ENCODE measurements at regions not wholly inside any gene's neighbourhood (a gene's known extent, or its start where the extent isn't known, plus 50 kb on each side); places are given as distances from the start of the nearest gene placed in this dataset.

- H3K27me3 ChIP-seq (ENCODE audit: control insufficient read depth, insufficient read depth, low read length) = no peaks in the 10 kb centered on the region
- intact Hi-C loops (cut with micrococcal nuclease; ENCODE audit: unreplicated experiment) = no loop called here
- no peak overlapping the region for H3K27ac ChIP-seq (ENCODE audit: low read length)
- BruUV-seq (replicated peaks) = no TSS peak
- ChIA-PET POLR2A (no interaction called here), CTCF (no interaction called here)
- in situ Hi-C loops (cut with HindIII; ENCODE audit: low pct_unique_long_range_greater_than_20kb, low sequenced_read_pairs) = no loop called here
- H3K36me3 ChIP-seq (ENCODE audit: control insufficient read depth, insufficient read depth, low read length) = no peaks in the 10 kb centered on the region
- no peak overlapping the region for H3K4me3 ChIP-seq (ENCODE audit: low read depth in 2 of 2, low read length in 2 of 2)
- ATAC-seq = no peak
- TF ChIP-seq CTCF (IDR thresholded peaks at IDR 0.05) (no peak), POLR2AphosphoS5 (IDR thresholded peaks at IDR 0.05; ENCODE audit: low read depth, low read length) (no peak), SIN3A (IDR thresholded peaks at IDR 0.05; ENCODE audit: borderline replicate concordance, insufficient read depth, low read depth, low read length) (no peak), TCF7L2 (IDR thresholded peaks at IDR 0.05; ENCODE audit: low read depth, low read length) (no peak)
- TF ChIP-seq, protein P1, sequence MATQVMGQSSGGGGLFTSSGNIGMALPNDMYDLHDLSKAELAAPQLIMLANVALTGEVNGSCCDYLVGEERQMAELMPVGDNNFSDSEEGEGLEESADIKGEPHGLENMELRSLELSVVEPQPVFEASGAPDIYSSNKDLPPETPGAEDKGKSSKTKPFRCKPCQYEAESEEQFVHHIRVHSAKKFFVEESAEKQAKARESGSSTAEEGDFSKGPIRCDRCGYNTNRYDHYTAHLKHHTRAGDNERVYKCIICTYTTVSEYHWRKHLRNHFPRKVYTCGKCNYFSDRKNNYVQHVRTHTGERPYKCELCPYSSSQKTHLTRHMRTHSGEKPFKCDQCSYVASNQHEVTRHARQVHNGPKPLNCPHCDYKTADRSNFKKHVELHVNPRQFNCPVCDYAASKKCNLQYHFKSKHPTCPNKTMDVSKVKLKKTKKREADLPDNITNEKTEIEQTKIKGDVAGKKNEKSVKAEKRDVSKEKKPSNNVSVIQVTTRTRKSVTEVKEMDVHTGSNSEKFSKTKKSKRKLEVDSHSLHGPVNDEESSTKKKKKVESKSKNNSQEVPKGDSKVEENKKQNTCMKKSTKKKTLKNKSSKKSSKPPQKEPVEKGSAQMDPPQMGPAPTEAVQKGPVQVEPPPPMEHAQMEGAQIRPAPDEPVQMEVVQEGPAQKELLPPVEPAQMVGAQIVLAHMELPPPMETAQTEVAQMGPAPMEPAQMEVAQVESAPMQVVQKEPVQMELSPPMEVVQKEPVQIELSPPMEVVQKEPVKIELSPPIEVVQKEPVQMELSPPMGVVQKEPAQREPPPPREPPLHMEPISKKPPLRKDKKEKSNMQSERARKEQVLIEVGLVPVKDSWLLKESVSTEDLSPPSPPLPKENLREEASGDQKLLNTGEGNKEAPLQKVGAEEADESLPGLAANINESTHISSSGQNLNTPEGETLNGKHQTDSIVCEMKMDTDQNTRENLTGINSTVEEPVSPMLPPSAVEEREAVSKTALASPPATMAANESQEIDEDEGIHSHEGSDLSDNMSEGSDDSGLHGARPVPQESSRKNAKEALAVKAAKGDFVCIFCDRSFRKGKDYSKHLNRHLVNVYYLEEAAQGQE (IDR thresholded peaks at IDR 0.05; ENCODE audit: insufficient read depth in 1 of 2, low read depth in 2 of 2, low read length in 1 of 2) = no peak
- DNase-seq (ENCODE audit: low read depth, low spot score) = no peak
- H3K9me3 ChIP-seq (ENCODE audit: control insufficient read depth, insufficient read depth, low read depth, low read length) = no peaks in the 10 kb centered on the region
- H3K4me1 ChIP-seq (ENCODE audit: control insufficient read depth, insufficient read depth, low read length) = no peaks in the 10 kb centered on the region
These were observed 142.2 kb upstream of the ABCA1 start for GRCh38 chr9:105070176-105070575.

- TF ChIP-seq, protein P1 (IDR thresholded peaks at IDR 0.05; ENCODE audit: insufficient read depth in 1 of 2, low read depth in 2 of 2, low read length in 1 of 2) = no peak
- TF ChIP-seq SIN3A (IDR thresholded peaks at IDR 0.05; ENCODE audit: borderline replicate concordance, insufficient read depth, low read depth, low read length) = no peak
- TF ChIP-seq TCF7L2 (IDR thresholded peaks at IDR 0.05; ENCODE audit: low read depth, low read length) = no peak
- no peak for TF ChIP-seq CTCF (IDR thresholded peaks at IDR 0.05)
- TF ChIP-seq POLR2AphosphoS5 (IDR thresholded peaks at IDR 0.05; ENCODE audit: low read depth, low read length) = no peak
- ChIA-PET CTCF (no interaction called here), POLR2A (no interaction called here)
- H3K36me3 ChIP-seq (ENCODE audit: control insufficient read depth, insufficient read depth, low read length) = no peaks in the 10 kb centered on the region
- H3K9me3 ChIP-seq (ENCODE audit: control insufficient read depth, insufficient read depth, low read depth, low read length) = no peaks in the 10 kb centered on the region
- intact Hi-C loops (cut with micrococcal nuclease; ENCODE audit: unreplicated experiment) = no loop called here
- H3K27me3 ChIP-seq (ENCODE audit: control insufficient read depth, insufficient read depth, low read length) = no peaks in the 10 kb centered on the region
- no peak overlapping the region for H3K27ac ChIP-seq (ENCODE audit: low read length)
- DNase-seq (ENCODE audit: low read depth, low spot score) (no peak), ATAC-seq (no peak)
- H3K4me1 ChIP-seq (ENCODE audit: control insufficient read depth, insufficient read depth, low read length) = no peaks in the 10 kb centered on the region
- no peak overlapping the region for H3K4me3 ChIP-seq (ENCODE audit: low read depth in 2 of 2, low read length in 2 of 2)
- in situ Hi-C loops (cut with HindIII; ENCODE audit: low pct_unique_long_range_greater_than_20kb, low sequenced_read_pairs) = no loop called here
- no TSS peak for BruUV-seq (replicated peaks)
These were observed 144.5 kb upstream of the ABCA1 start for GRCh38 chr9:105072476-105072875.
